ENCODE measurements at regions not wholly inside any gene's neighbourhood (a gene's known extent, or its start where the extent isn't known, plus 50 kb on each side); places are given as distances from the start of the nearest gene placed in this dataset.

- DNase-seq = no peak
Observed at GRCh38 chr12:92459850-92460249, 242.9 kb upstream of the PLEKHG7 start.

- DNase-seq = no peak
Observed at GRCh38 chr12:92458996-92459395, 243.8 kb upstream of the PLEKHG7 start.

- DNase-seq = no peak
Observed at GRCh38 chr12:92457458-92458180, 245.2 kb upstream of the PLEKHG7 start.

DNA sequence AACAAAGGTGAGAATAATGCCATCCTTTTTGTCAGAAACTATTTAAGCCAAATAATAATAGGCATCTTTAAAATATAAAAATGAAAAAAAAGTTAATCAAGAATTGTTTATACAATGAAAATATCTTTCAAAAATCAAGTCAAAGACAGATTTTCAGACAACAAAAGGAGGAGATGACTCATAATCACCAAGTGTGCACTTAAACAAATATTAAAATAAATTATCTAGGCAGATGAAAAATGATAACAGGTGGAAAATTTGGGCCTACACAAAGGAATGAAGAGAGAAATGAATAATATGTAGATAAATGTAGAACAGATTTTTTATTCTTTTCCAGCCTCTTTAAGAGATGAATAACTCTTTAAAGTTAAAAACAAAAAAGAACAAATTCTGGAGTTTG lies 250.0 kb upstream of the PLEKHG7 start:
- DNase-seq = no peak

- DNase-seq = no peak
Observed at GRCh38 chr12:92446083-92446460, 256.7 kb upstream of the PLEKHG7 start.

GRCh38 chr12:92445253-92446082 lies 257.3 kb upstream of the PLEKHG7 start:
- DNase-seq = no peak

- no peak for DNase-seq
Observed at GRCh38 chr12:92444763-92445162, 258.0 kb upstream of the PLEKHG7 start.

DNA sequence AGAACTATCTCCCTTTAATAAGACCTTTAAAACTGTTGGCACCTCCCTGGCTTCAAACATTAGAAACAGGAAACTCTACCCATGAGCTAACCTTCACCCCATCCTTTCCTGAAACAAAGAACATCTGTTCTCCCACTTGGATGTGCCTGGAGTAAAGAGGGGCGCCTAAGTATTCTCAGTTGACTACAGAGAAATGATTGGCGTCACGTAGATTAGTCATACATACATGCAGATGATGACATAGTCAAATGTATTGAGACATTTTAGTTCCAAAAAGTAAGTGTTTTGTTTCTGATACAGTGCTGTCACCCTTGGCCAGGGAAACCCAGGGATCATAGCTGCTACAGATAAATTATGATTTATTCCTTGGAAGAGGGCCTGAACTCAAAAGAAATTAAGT lies 260.0 kb upstream of the PLEKHG7 start:
- DNase-seq = no peak

DNA sequence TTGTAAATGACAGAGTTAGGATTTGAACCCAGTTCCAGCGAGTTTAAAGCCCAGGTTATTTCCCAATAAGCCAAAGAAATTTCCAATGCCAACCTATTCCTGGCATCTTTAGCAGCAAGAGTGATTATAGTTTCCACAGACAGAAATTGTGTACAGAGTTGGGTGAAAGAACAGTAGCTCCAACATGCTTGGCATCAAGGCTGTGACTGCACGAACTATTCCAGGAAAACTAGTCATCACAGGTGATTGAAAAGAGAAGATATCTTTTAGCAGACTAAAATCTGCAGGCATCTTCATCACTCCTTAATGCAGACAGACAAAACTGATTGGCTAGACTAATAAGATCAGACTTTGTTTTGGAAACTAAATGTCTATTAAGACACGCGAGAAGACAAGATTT lies 262.7 kb upstream of the PLEKHG7 start:
- no peak for DNase-seq

DNA sequence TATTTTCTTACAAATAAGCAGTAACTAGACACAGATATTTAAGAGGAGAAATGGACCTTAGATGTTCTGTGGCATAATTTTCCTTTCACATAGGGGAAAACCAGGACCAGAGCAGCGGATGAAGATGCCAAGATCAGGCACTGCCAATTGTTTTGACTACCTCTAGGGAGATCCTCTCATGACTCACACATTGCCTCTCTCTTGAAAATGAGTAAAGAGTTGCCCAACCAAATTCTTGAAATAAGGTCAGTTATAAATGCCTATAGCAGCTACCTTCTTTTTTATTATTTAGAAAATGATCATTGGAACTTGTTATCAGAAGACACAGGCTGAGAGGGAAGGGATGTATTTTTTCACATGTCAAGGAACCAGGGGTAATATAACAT lies 263.4 kb upstream of the PLEKHG7 start:
- peak; percentile 99 for DNase-seq

DNA sequence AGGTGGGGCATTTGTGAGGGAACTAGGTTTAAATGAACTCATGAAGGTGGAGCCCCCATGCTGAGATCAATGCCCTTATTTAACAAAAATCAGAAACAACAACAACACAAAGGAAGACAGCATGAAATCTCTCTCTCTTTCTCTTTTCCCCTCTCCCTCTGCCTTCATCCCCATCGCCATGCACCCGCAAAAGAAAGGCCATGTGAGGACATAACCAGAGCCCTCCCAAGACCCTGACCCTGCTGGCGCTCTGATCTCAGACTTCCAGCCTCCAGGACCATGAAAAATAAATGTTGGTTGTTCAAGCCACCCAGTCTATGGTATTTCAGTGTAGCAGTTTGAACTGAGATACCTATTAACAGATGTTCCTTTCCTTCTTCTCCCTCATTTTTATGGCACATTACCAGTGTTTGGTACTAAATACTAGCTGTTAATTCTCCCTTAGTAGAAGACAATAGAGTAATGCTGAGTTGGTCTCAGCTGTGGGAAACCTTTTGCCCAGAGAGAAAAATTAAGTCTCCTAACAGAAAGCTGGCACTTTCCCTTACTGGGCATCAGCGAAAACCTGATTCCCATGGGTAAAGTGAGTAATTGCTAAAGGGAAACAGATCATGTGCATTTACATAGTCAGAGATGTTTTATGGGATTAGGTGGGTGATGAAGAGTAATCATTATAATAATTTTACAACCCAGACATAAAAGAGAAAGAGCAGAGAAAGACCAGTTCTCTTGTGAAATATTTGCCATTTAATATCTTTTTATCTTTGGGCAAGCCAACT lies 264.0 kb upstream of the PLEKHG7 start:
- DNase-seq = peak; percentile 89

- no peak for DNase-seq
Observed at GRCh38 chr12:92437452-92437851, 265.3 kb upstream of the PLEKHG7 start.

- DNase-seq = no peak
Observed at GRCh38 chr12:92436856-92437255, 265.9 kb upstream of the PLEKHG7 start.

- no peak for DNase-seq
Observed at GRCh38 chr12:92434607-92435025, 268.2 kb upstream of the PLEKHG7 start.

DNA sequence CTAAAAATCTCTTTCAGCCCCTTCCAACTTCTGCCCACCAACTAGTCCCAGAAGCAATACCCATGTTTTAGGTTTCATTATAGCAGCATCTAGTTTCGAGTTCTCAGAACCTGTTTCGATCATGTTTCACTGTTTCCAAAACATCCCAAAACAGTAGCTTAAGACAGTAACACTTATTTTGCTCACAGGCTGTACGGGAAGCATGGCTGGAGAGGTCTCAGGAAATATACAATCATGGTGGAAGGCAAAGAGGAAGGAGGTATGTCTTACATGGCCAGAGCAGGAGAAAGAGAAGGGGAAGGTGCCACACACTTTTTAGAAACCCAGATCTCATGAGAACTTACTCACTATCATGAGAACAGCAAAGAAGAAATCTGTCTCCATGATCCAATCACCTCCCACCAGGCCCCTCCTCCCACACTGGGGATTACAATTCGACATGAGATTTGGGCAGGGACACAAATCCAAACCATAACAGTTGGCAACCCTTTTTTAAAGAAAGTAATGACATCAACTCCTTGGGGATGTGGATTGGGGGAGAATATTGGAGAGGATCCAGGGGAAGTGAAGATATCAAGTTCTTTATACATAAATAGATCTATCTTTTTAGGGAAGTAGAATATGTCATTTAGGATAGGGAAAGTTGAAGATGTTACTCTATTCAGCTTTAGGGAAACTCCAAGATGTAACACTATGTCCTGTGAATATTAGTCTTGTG lies 269.9 kb upstream of the PLEKHG7 start:
- DNase-seq = no peak

DNA sequence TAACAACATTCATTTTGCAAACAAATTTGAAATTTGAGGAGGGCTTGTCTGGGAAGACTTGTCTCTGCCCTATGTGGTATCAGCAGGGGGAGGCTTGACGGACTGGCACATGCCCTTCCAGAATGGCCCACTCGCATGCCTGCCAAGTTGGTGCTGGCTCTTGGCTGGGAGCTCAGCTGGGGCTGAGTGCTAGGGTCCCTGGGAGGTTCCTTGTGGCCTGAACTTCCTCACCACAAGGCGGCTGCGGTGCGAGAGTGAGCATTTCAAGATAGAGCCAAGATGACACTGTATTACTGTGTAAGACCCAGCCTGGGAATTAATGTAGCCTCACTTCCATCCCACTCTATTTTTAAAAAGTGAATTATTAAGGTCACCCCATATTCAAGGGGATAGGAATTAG lies 271.6 kb upstream of the PLEKHG7 start:
- DNase-seq = no peak

- no peak for DNase-seq
Observed at GRCh38 chr12:92426332-92426731, 276.5 kb upstream of the PLEKHG7 start.

DNA sequence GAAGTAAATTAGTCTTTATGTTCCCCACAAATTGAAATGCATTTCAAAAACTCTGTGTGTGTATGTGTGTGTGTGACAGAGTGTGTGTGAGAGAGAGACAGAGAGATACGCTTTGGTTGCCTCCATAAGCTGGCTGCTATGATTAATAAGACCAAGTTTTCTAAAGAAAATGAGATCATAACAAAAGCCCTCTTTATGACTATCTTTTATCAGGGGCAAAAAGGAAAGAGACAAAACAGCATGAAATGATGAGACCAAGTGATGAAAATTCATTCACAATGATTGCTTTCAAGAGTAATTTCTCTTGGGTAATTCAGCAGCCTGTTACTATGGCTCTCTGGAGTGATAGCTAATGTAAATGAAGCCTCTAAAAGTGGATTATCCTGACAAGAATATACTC lies 277.6 kb upstream of the PLEKHG7 start:
- DNase-seq = no peak

DNA sequence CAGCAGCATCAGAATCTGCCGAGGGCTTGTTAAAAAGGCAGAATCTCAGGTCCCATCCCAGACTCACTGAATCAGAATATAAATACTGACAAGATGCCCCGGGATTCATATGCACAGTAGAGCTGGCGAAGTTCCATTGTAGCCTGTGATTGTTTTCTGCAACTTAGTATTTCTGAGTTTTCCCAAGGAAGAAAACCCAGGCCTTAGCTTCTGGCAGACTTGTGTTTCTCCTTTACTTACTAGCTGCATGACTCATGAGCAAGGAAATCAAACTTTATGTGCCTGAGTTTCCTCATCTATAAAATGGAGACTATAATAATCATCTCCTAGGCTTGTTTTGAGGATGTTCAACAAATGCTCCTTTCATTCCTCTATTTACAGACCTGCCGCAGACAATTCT lies 278.5 kb upstream of the PLEKHG7 start:
- DNase-seq = no peak

DNA sequence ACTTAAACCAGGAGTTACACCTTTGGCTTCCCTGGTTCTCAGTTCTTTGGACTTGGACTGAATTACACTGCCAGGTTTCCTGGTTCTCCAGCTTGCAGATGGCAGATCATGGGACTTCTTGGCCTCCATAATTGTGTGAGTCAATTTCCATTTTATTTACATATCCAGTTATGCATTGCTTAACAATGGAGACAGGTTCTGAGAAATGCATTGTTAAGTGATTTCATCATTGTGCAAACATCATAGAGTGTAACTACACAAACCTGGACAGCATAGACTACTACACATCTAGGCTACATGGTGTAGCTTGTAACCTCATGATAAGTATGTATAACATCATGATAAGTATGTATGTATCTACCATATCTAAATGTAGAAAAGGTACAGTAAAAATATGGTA lies 276.1 kb upstream of the BTG1 start:
- no peak for DNase-seq

DNA sequence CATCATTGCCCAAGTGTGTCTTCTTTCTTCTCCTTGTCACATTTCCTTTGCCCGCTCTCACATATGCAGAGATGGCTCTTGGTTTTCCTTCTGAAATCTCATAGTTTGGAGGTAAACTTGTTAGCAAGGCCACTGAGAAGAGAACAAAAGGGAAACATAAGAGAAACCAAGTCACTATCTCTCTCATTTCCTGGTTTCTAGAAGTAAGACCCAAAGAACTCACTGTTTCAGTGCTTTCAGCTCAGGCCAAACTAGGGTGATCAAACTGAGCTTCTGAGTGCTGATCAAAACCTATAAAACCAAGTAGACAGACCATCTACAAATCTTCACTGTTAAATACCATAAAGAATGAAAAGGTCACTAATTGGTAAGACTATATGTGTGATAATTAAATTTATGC lies 275.4 kb upstream of the BTG1 start:
- DNase-seq = no peak

DNA sequence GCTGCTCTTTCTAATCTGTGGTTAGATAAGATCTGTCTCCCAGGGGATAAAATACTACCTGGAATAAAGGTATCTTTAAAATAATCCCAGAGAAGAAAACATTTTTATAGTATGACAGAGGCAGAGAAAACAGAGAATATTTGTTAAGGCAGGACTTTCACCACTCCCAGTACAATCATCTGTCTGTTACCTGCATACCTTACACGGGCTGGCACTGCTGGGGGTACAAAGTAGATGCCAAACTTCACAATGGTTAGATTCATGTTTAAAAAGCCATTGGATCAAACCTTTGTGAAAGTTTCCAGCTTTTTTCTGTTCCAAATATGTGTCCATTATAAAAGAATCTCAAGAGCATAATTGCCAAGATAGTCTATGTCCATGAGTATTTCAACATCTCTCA lies 273.6 kb upstream of the BTG1 start:
- no peak for DNase-seq

- no peak for DNase-seq
Observed at GRCh38 chr12:92418381-92418780, 272.7 kb upstream of the BTG1 start.
